HG03039 (cell line): ENCODE measurements at regions not wholly inside any gene's neighbourhood (a gene's known extent, or its start where the extent isn't known, plus 50 kb on each side); places are given as distances from the start of the nearest gene placed in this dataset.
"Not testable (repeated sequence)": the region's sequence is repeated elsewhere in the genome, so short reads cannot be mapped to it uniquely, and the experiment has no call there.

ENCODE experiments used
- ATAC-seq: cut with Tn5 transposase; IDR thresholded peaks from one replicate; pipeline ENCODE4 v1.9.1; 2021; ENCODE audit warnings: mild to moderate bottlenecking, moderate library complexity; ENCODE audit not compliant: unreplicated experiment

DNA sequence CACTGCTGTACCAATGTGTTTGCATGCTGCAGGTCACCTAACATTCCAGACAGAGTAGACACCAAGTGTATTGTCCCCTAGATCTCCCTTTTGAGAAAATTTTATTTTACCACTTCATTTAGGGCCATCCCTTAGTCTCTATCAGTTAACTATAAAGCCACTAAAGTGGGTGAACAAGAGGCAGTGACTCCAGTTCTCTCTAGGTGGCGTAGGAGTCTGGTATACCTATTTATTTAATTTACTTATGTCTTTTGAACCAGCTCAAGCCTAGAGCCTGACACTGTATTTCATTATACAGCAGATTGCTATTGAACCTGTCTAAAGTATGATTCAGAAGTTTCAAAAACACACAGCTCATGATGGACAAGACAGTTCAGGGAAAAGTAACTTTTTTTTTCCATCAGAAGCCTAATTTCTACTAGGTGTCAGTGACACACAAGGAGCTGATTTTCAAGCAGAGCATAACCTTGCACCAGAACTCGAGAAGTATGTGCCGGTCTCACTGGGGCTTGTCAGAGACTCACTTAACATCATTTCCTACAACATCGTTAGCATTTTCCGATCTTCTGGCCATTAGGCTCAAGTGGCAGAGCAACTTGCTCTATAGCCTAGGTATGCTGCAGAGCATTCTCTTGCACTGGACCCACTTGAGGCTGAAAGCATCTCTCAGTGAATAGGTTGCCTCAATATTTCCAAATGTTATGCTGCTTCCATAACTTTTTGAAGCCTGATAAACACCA is 175.4 kb downstream of the CDC14C start:
- ATAC-seq, result no peak

DNA sequence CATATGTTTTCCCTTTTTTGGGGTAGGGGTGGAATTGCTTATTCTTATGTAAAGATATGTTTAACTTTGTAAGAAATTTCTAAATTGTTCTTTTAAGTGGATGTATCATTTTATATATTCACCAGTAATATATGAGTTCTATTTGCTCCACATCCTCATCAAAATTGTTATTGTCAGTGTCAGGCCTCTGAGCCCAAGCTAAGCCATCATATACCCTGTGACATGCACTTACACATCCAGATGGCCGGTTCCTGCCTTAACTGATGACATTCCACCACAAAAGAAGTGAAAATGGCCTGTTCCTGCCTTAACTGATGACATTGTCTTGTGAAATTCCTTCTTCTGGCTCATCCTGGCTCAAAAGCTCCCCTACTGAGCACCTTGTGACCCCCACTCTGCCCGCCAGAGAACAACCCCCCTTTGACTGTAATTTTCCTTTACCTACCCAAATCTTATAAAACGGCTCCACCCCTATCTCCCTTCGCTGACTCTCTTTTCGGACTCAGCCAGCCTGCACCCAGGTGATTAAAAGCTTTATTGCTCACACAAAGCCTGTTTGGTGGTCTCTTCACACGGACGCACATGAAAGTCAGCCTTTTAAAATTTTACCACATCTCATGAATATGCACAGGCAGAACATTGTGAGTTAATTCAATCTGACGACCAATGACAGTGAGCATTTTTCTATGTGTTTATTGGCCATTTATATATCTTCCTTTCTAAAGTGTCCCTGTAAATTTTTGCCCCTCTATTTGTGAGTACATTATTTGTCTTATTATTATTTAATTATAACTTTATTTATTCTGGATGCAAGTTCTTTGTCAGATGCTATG is 176.8 kb downstream of the CDC14C start:
- ATAC-seq, result not testable (repeated sequence)

DNA sequence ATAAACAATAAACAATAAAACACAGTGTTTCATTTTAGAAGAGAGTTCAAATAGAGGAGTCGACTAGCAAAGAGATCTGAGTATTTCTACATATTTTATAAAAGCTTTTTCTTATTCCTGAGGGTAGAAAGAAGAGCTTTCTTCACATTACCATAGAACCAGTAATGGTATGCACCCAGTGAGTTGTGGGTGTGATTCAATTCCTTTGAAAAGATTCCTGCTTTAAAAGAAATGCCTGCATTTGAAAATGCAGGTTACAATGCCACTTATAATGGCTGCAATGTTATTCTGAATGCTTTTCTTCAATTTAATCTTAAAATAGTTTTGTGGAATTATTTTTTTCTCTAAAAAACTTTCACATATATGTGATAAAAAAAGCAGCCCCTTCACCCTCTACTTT is 178.1 kb downstream of the CDC14C start:
- no peak for ATAC-seq

DNA sequence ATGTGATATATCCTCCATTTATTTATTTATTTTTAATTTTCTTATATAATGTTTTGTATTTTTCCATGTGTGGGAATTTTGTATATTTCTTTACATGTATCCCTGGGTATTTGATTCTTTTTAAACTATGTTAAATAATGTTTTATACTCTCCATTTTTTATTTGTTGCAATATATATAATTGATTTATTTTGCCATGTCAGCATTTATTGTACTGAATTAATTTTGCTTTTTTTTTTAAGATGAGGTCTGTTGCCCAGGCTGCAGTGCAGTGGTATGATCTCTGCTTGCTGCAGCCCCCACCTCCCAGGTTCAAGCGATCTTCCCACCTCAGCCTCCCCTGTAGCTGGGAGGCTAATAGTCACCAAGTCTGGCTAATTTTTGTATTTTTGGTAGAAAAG is 187.4 kb downstream of the CDC14C start:
- ATAC-seq, result no peak

DNA sequence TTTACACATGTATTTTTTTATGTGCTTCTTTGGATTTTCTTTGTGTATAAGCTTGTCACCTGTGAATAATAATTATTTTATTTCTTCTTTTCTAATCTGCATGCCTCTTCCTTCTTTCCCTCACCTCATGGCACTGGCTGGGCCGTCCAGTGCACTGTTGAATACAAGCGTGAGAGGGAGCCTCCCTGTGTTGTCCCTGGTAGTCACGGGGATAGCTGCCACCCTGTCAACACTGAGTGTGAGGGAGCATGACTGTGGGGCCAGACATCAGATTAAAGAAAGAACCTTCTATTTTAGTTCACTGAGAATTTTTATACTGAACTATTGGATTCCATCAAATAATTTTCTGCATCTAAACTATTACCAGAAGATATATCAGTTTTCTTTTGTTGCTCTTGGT is 187.9 kb downstream of the CDC14C start:
- ATAC-seq, result no peak

DNA sequence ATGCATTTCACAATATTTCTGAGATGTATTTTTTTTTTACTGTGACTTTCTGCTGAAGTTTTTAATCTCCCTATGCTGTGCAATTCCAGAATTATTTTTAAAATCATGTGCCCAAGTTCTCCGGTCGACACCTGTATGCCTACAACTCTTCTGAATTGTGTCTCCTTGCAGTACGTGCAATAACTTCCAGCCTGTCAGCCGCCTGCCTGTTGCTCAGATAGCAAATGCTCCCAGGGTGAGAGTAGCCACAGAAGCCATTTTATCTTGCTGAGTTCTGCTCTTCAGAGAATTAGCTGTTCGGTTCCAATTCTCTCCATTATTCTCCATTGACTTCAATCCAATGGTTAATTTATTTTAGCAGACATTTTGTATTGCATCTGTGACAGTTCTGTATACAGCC is 188.3 kb downstream of the CDC14C start:
- no peak for ATAC-seq

DNA sequence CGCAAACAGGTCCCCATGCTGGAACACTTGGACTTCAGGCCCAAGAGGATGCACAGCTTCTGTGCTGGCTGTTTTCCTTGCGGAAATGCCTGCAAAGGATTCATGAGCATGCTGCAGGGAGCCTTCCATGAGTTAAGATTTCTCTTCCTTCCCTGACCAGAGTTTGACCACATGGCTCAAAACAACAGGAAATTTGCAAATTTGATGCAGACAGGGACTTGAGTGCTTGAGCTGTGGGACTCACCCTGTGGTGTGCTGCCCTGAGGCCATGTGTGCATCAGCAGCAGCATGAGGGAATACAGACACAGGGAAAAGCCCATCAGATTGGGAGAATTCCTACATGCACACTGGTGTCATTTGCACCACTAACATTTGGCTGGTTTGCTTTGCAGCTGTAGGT is 195.4 kb downstream of the CDC14C start:
- no peak for ATAC-seq

DNA sequence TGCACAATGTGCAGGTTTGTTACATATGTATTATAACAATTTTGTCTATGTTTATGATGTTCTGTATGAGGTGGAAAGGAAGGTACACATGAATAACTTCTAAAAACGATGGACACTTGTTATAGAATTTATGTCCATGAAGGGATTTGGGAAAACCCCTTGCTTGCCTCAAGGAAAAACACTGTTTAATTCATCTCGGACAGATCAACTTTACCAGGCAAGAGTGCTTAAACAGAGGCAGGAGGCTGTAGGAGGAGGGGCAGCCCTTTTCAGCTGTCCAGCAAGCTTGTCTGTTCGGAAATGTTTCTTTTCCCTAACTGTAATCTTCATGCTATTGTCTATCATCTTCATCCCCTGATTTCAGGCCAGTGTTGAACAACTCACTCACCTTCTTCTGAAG is 200.9 kb downstream of the CDC14C start:
- no peak for ATAC-seq

DNA sequence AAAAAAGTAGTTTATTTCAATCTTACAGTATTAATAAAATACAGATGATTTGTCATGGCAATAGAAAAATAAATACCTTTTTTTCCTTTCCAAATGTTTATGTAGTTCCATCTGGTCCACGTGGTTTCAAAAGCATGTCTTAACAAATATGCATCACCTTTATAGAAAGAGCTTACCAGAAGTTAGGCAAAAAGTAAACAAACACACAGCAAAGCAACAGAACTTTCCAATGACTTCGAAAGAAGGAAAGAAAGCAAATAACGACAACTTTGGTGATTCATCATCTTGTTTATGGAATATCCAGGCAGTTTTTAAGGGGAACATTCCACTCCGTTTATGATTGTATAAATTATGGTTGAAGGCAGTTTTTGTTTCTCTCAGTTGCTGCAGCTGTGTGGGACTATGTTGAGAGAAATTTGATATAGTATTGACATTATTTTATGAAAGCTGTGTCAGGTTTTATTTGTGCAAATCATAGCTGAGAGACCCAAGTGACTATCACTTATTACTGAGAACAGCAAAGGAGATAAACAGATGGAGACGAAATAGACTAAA is 203.1 kb downstream of the CDC14C start:
- no peak for ATAC-seq

DNA sequence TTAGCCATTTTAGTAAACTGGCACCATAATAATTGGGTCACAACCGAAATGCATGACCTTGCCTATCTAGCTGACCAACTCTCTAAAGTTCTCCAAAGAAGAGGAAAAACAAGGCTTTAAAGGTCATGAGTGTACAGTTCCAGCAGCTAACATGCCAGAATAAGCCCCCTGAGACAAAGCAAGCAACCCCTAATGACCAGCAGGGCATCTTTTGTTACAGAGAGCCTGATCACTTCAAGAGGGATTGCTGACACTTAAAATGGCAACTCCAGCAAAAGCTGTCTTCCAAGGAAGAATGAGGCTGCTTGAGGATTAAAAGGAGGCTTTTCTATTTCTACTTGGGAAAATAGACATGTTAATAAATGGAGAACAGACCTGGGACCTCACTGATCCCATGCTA is 213.6 kb downstream of the CDC14C start:
- ATAC-seq, result no peak

DNA sequence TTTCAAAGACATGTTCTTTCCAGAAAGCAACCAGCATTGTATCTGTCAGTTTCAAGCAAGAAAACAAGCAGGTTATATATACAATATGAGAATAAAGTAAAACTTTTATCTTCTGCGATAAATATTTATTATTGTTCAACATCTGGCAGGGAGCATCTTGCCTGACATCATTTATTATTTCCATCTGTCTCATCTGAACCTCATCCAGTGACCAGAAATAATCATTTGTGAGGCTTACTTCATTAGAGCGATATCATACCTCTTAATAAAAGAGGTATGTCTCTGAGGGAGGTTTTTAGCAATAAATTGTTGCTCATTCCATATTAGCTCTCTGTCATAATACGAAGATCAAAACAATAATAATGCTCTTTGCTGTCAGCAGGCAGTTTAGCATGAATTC is 226.1 kb downstream of the CDC14C start:
- ATAC-seq, result no peak

DNA sequence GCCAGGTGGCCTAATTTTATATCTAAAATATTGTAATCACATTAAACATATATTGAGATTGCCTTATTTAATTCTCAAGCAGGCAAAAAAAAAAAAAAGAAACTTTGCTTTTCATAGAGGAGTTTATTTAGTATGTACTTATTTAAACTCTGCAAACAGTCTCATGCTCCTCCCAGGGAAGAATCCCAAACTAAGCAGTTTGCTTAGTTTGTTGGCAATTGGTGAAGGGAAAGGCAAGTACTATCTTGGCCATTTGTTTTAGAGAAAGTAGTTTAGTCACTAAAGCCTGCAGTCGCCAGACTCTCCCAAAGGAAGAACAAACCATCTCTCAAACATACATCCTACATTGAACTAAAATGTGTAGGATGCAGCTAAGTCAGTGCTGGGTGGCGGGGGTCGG is 226.8 kb downstream of the CDC14C start:
- ATAC-seq, result no peak

DNA sequence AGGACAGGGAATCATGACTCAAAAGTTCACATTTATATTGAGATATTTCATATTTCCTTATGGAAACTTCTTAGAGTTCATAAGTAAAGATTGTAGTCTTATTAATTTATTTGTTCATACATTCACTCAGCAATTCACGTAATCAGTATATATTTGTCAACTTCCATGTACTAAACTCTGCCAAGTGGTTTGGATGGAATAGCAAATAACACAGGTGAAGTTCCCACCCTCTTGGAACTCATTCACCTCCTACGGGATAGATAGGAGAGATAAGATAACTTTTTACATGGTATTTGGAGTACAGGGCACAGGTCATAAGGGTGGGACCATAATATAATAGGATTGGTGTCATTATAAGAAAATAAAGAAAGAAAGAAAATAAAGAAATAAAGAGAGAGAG is 234.0 kb downstream of the CDC14C start:
- ATAC-seq, result no peak

DNA sequence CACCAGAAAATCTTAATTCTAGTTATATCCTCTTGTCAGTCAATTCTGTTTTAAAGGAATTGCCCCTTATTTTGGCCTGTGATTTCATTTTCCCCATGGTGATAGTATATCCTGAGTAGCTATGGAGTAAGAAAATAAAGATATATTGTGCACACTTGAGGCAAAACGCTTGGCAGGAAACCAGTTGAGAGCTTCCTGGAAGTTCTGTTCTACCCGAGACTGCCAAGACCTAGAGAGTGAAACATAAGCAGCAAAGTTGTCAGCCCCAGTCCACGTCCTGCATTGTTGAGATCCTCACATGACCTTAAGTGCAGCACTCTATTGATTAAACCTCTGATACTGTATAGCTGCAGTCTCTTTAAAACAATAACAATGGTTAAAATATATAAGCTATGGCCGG is 235.2 kb downstream of the CDC14C start:
- no peak for ATAC-seq

DNA sequence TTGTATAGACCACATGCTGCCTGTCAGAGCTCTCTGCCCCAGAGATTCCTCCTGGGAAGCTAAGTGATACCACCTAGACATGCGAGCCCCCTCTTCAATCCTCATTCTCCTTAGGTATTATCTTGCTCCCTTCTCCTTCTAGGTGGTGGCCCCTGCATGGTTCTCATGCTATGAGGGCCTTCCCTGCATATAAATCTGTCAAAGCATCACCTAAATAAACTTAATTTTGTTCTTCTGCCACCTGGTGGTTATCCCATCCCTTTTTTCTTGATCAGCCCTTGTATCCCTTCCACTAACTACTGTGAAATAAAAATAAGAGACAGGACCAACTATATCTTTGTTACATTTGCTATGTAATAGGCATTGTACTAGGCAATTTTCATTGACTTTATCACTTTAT is 242.1 kb downstream of the CDC14C start:
- no peak for ATAC-seq

DNA sequence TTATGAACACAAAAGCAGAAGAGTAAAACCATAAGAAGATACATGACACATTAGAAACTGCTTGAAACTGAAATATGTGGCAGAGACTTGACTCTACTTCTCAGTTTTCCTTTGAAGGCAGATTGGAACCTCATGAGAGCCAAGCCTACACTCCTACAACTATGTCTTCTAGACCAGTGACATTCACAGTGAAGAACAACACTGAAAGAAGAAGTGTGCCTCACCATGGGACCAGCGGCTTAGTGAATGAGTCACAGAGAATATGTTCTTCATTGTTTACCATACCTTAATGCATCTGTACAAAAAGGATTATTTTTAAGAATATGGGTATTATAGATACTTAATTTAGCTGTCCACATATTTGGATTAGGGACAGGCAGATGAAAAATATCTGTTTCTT is 248.3 kb downstream of the CDC14C start:
- no peak for ATAC-seq

DNA sequence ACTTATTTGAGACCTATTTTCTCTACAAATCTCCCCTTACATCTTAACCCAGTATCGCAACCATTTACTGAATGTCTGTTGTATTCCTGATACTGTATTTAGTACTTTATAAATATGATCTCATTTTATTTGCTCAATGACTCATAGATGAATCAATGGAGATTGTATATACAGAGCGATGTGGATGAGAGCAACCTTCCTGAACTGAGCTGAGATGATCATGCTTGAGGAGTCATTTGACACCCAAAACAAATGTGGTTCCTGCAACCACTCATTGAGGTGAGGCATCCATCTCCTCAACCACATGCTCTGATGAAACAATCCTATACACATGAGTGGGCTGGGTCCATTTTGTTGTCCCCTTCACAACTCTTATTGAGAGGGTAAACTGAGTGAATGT is 250.0 kb downstream of the CDC14C start:
- ATAC-seq, result no peak

DNA sequence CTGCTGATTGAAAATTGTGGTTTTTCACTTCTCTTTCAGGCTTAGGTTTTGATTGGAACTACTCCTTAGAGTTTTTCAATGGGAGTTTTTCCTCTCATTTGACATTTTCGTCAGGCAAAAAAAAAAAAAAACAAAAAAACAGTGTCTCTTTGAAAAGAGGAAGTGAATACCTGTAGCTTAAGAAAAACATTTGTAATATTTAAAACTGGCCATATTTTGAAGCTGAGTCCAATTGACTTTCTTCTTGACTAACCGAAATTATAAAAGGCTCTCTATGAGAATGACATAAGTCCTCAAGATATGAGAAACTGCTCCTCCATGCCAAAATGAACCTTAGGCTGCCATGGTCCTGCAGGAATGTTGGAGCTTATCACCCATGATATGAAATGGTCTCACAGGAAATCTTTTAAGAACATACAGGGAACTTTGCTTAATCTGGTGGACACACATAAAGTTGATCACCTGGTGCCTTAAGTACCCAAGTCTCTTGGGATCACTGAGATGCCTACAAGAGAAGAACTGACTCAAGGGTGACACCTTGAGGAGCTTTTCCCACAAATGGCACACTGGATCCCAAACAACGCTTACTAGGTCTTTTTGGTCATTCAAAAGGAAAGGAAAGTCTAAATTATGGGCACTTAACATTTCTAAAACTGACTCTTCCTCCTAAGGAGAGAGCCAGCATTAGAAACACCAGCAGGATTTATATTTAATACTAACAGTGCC is 263.4 kb downstream of the CDC14C start:
- ATAC-seq, result no peak

DNA sequence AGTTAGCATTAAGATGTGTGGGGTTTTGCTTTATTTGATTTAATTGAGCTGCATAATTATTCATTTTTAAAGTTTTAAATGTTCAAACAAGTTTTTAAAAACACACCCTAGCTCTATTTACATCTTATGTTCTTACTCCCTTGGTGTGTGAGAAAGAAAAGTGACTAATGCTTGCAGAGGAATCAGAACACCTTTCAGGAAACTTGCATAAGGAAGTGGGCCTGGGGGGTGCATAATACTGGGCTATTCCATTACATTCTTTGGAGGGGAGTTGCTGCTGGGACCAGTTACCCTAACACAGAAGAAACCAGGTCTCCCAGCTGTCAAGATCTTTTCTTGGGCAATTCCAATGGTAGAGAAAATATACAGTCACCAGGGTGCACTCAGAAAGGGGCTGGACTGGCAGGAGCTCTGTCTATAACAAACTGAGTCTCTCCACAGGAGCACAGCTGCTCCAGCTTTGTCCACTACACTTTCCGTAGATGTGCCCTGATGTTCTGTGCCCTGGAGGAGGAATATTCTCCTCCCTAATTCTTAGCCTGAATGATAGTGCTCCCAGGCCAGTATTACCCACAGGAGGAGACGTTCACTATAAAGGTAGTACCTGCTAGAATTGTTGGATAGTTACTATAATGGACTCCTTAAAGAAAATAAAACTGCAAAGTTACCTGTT is 304.2 kb downstream of the CDC14C start:
- no peak for ATAC-seq

DNA sequence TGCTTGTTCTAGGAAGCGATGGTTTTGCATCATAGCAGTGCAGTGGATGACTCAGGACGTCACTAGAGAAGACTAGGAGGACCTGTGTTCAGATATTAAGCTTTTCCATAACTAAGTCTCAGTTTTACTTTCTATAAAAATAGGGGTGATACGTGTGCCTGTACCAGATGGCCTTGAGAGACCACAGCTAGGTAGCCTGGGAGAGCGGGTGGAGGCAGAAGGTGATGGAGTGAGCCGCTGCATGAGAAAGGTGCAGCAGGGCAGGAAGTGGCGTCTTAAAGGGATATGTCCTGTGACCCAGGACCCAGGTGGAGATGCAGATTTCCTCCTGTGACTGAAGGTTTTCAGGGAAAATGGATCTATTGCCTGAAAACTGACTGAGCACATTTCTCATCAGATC is 304.9 kb downstream of the CDC14C start:
- ATAC-seq, result no peak

DNA sequence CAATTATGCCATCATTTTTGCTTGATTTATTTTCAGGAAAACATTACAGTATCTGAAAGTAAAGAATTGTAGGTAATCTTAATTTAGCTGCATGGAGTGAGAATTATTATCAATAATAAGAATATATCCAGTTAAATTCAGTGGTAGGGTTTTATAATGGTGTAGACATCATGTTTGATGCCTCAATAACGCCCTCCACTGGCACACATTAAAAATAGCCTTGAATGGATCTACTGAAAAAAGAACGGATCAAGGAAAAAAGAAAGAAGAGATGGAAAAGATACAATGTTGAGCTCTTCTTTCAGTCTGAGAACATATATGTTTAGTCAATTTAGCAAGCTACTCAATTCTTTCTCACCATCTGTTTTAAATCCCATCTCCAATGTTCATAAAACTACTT is 319.2 kb downstream of the CDC14C start:
- no peak for ATAC-seq
